ENCODE measurements at regions not wholly inside any gene's neighbourhood (a gene's known extent, or its start where the extent isn't known, plus 50 kb on each side); places are given as distances from the start of the nearest gene placed in this dataset.
"Not testable (repeated sequence)": the region's sequence is repeated elsewhere in the genome, so short reads cannot be mapped to it uniquely, and the experiment has no call there.

- peak in 2 of 3 experiments; percentile 15 to 26 for DNase-seq
- not testable (repeated sequence) for H3K4me3 Mint-ChIP-seq; H3K27me3 Mint-ChIP-seq; ATAC-seq (replicated peaks); H3K9me3 Mint-ChIP-seq
- H3K4me1 Mint-ChIP-seq (ENCODE audit: low read depth in 2 of 2) = peaks cover 20 to 29% of the 10 kb centered on the region in 2 donors
- peaks cover 10% of the 10 kb centered on the region for H3K36me3 Mint-ChIP-seq (ENCODE audit: insufficient read depth)
- H3K27ac Mint-ChIP-seq = peak overlapping the region; percentile 41 to 77
Measured at GRCh38 chr5:34192064-34192922, 149.3 kb upstream of the C1QTNF3 start.

DNA sequence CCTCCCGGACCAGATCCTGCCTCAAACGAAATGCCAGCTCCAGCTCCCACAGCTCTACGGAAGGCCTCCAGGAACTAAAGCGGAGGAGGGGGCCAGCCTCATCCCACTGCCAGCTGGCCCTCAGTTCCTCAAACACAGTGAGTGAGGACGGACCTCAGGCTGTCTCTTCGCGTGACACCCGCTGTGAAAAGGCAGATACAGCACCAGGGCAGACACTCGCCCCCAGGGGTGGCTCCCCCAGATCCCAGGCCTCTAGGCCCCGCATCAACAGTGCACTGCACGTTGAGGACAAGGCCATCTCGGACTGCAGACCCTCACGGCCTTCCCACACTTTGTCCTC, 149.9 kb upstream of the C1QTNF3 start:
- ATAC-seq (replicated peaks); H3K36me3 Mint-ChIP-seq (ENCODE audit: insufficient read depth); H3K27me3 Mint-ChIP-seq; H3K9me3 Mint-ChIP-seq; H3K4me3 Mint-ChIP-seq: not testable (repeated sequence)
- Mint-ChIP-seq H3K4me1 (ENCODE audit: low read depth in 2 of 2) (peaks cover 18 to 27% of the 10 kb centered on the region in 2 donors), H3K27ac (peak overlapping the region; percentile 41 to 77)
- peak in 1 of 3 experiments; percentile 9 for DNase-seq

DNA sequence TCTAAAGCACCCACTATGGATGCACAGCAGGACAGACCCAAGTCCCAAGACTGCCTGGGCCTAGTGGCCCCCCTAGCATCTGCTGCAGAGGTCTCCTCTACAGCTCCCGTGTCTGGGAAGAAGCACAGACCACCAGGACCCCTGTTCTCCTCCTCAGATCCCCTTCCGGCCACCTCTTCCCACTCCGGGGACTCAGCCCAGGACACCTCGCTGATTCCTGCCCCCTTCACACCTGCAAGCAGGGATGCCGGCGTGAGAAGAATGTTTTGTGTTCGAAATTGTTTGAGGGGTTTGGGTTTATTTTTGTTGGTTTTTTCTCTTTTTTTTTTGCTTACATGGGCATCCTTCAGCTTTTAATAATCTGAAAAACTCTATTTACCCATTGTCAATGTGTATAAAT, 150.3 kb upstream of the C1QTNF3 start:
- not testable (repeated sequence) for ATAC-seq (replicated peaks); H3K4me3 Mint-ChIP-seq; H3K9me3 Mint-ChIP-seq; H3K36me3 Mint-ChIP-seq (ENCODE audit: insufficient read depth); H3K27me3 Mint-ChIP-seq
- Mint-ChIP-seq H3K27ac (peak overlapping the region; percentile 66 to 77), H3K4me1 (ENCODE audit: low read depth in 2 of 2) (peaks cover 15 to 24% of the 10 kb centered on the region in 2 donors)
- peak in 1 of 3 experiments; percentile 16 for DNase-seq

- not testable (repeated sequence) for H3K36me3 Mint-ChIP-seq (ENCODE audit: insufficient read depth); H3K27me3 Mint-ChIP-seq; ATAC-seq (replicated peaks); H3K4me3 Mint-ChIP-seq; DNase-seq; H3K9me3 Mint-ChIP-seq
- Mint-ChIP-seq H3K4me1 (ENCODE audit: low read depth in 2 of 2) (peaks cover 15 to 24% of the 10 kb centered on the region in 2 donors), H3K27ac (peak overlapping the region; percentile 66 to 77)
Measured at GRCh38 chr5:34193804-34194203, 150.8 kb upstream of the C1QTNF3 start.

- not testable (repeated sequence) for H3K27me3 Mint-ChIP-seq; H3K27ac Mint-ChIP-seq; H3K4me3 Mint-ChIP-seq; H3K9me3 Mint-ChIP-seq; H3K36me3 Mint-ChIP-seq (ENCODE audit: insufficient read depth); DNase-seq; ATAC-seq (replicated peaks)
- peaks cover 13 to 19% of the 10 kb centered on the region in 2 donors for H3K4me1 Mint-ChIP-seq (ENCODE audit: low read depth in 2 of 2)
Measured at GRCh38 chr5:34196091-34196490, 153.1 kb upstream of the C1QTNF3 start.

DNA sequence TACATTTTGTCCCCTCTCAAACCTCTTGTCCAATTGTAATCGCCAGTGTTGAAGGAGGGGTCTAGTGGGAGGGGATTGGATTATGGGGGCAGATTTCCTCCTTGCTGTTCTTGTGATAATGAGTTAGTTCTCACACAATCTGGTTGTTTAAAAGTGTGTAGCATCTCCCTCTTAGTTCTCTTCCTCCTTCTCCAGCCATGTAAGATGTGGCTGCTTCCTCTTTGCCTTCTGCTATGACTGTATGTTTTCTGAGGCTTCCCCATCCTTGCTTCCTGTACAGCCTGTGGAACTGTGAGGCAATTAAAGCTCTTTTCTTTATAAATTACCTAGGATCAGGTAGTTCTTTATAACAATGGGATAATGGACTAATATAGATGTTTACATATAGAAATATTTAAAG, 162.3 kb upstream of the C1QTNF3 start:
- not testable (repeated sequence) for H3K9me3 Mint-ChIP-seq; H3K4me1 Mint-ChIP-seq (ENCODE audit: low read depth in 2 of 2); H3K27ac Mint-ChIP-seq; ATAC-seq (replicated peaks); H3K4me3 Mint-ChIP-seq; DNase-seq; H3K36me3 Mint-ChIP-seq (ENCODE audit: insufficient read depth); H3K27me3 Mint-ChIP-seq

- not testable (repeated sequence) for H3K27me3 Mint-ChIP-seq; ATAC-seq (replicated peaks); H3K4me3 Mint-ChIP-seq; H3K4me1 Mint-ChIP-seq (ENCODE audit: low read depth in 2 of 2); DNase-seq; H3K9me3 Mint-ChIP-seq
- peaks cover 11% of the 10 kb centered on the region for H3K36me3 Mint-ChIP-seq (ENCODE audit: insufficient read depth)
- peak overlapping the region in 1 of 2 donors; percentile 23 for H3K27ac Mint-ChIP-seq
Measured at GRCh38 chr5:34217386-34217785, 174.4 kb upstream of the C1QTNF3 start.

DNA sequence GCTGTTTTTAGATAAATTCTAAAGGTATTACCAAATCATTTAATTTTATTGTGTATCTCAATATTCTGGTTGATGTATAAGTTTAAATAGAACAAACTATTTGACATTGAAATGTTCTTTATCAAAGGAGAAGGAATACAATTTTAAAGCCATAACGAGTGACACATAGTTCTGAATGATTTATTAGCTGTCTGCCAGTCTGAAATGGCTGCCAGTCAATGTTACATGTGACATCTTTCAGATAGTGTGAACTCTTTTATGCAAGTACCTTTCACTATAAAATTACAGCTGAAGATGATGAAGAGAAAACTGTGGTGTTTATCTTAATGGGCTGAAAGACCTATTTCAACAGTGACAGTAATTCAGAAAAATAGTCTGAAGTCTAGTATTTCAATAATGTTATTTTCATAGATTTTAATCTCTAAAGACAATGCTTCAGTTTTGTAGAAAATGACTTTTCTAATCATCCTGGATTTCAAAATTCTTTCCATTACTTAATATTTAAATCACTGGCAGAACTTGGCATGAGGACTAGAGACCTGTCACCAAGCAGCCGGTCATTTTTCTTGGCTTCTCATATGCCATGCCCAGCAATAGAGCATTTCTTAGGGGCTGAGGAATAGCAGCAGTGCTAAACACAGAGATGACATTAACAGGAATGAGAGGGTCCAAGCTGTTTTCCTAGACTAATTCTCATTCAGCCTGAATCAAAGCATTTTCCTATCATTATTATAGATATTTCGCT, 178.5 kb upstream of the C1QTNF3 start:
- H3K9me3 Mint-ChIP-seq; H3K27ac Mint-ChIP-seq; H3K4me3 Mint-ChIP-seq; H3K36me3 Mint-ChIP-seq (ENCODE audit: insufficient read depth); H3K4me1 Mint-ChIP-seq (ENCODE audit: low read depth in 2 of 2); DNase-seq; ATAC-seq (replicated peaks); H3K27me3 Mint-ChIP-seq: not testable (repeated sequence)

DNA sequence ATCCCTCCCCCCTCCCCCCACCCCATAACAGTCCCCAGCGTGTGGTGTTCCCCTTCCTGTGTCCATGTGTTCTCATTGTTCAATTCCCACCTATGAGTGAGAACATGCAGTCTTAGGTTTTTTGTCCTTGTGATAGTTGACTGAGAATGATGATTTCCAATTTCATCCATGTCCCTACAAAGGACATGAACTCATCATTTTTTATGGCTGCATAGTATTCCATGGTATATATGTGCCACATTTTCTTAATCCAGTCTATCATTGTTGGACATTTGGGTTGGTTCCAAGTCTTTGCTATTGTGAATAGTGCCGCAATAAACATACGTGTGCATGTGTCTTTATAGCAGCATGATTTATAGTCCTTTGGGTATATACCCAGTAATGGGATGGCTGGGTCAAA, 180.1 kb upstream of the C1QTNF3 start:
- not testable (repeated sequence) for ATAC-seq (replicated peaks); H3K27ac Mint-ChIP-seq; H3K36me3 Mint-ChIP-seq (ENCODE audit: insufficient read depth); H3K9me3 Mint-ChIP-seq; H3K4me3 Mint-ChIP-seq; H3K4me1 Mint-ChIP-seq (ENCODE audit: low read depth in 2 of 2); DNase-seq; H3K27me3 Mint-ChIP-seq

DNA sequence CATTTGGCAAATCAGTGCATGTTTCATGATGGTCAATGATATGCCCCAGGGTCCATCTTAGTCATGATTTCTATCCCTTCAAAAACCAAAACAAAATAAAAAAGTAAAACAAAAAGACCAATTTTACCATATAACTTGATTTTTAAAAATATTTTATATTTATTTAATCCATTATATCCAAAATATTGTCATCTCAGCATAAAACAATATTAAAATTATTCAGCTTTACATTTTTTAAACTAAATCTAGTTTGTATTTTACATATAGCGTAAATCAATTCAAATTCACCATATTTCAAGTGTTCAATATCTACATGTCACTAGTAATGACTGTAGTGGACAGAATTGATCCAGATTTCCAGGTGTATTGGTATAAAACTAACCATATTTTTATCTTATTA, 187.4 kb upstream of the C1QTNF3 start:
- not testable (repeated sequence) for DNase-seq; H3K27me3 Mint-ChIP-seq; H3K4me1 Mint-ChIP-seq (ENCODE audit: low read depth in 2 of 2); H3K4me3 Mint-ChIP-seq; H3K27ac Mint-ChIP-seq; H3K36me3 Mint-ChIP-seq (ENCODE audit: insufficient read depth); H3K9me3 Mint-ChIP-seq; ATAC-seq (replicated peaks)

DNA sequence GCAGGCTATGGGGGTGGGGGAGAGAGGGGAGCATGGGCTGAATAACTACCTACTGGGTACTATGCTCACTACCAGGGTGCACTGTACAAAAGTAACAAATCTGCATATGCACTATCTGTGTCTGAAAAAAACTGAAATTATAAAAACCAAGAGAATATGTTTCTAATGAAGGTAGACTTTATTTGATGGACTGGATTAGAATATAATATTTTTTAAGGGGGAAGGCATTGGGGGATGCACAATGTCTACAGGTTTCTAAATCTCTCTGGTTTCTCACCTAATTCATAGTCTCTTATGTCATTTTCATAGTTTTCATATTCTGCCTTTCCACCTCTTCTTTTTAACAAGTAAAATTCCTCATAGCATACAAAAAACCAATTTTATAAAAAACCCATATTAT, 200.8 kb upstream of the C1QTNF3 start:
- H3K27ac Mint-ChIP-seq = peak overlapping the region; percentile 73 to 90
- H3K36me3 Mint-ChIP-seq (ENCODE audit: insufficient read depth); ATAC-seq (replicated peaks); H3K4me1 Mint-ChIP-seq (ENCODE audit: low read depth in 2 of 2); DNase-seq; H3K27me3 Mint-ChIP-seq; H3K9me3 Mint-ChIP-seq: not testable (repeated sequence)
- H3K4me3 Mint-ChIP-seq = peak overlapping the region; percentile 71 to 77

GRCh38 chr5:34244281-34245031, 201.4 kb upstream of the C1QTNF3 start:
- H3K4me3 Mint-ChIP-seq = peak overlapping the region; percentile 71 to 77
- H3K27ac Mint-ChIP-seq = peak overlapping the region; percentile 73 to 90
- not testable (repeated sequence) for H3K9me3 Mint-ChIP-seq; H3K27me3 Mint-ChIP-seq; H3K4me1 Mint-ChIP-seq (ENCODE audit: low read depth in 2 of 2); H3K36me3 Mint-ChIP-seq (ENCODE audit: insufficient read depth)
- ATAC-seq (replicated peaks) = peak; percentile 91
- DNase-seq = peak; percentile 68 to 77 (median 75)

GRCh38 chr5:34245032-34245394, 202.0 kb upstream of the C1QTNF3 start:
- H3K4me3 Mint-ChIP-seq = peak overlapping the region in 1 of 2 donors; percentile 10
- not testable (repeated sequence) for H3K27me3 Mint-ChIP-seq; H3K4me1 Mint-ChIP-seq (ENCODE audit: low read depth in 2 of 2); H3K36me3 Mint-ChIP-seq (ENCODE audit: insufficient read depth); H3K9me3 Mint-ChIP-seq; DNase-seq; H3K27ac Mint-ChIP-seq
- peak; percentile 84 for ATAC-seq (replicated peaks)

All from effector memory CD8-positive, alpha-beta T cell (primary cell).